ENCODE measurements at regions not wholly inside any gene's neighbourhood (a gene's known extent, or its start where the extent isn't known, plus 50 kb on each side); places are given as distances from the start of the nearest gene placed in this dataset.

GRCh38 chr2:6264198-6264597 lies 572.0 kb downstream of the SOX11 start:
- no peak for DNase-seq (ENCODE audit: low read depth, low spot score)

GRCh38 chr2:6281524-6281923 lies 584.2 kb downstream of the CMPK2 start:
- DNase-seq (ENCODE audit: low read depth, low spot score), result no peak

- no peak for DNase-seq (ENCODE audit: low read depth, low spot score)
Observed at GRCh38 chr2:6283259-6283658, 582.4 kb downstream of the CMPK2 start.

GRCh38 chr2:6287406-6287805 lies 578.3 kb downstream of the CMPK2 start:
- no peak for DNase-seq (ENCODE audit: low read depth, low spot score)

- DNase-seq (ENCODE audit: low read depth, low spot score), result no peak
Observed at GRCh38 chr2:6288791-6289190, 576.9 kb downstream of the CMPK2 start.

GRCh38 chr2:6290217-6291015 lies 575.3 kb downstream of the CMPK2 start:
- no peak for DNase-seq (ENCODE audit: low read depth, low spot score)

GRCh38 chr2:6294791-6295190 lies 570.9 kb downstream of the CMPK2 start:
- no peak for DNase-seq (ENCODE audit: low read depth, low spot score)

- DNase-seq (ENCODE audit: low read depth, low spot score), result no peak
Observed at GRCh38 chr2:6297238-6297637, 568.5 kb downstream of the CMPK2 start.

- peak; percentile 10 for DNase-seq (ENCODE audit: low read depth, low spot score)
Observed at GRCh38 chr2:6301426-6301825, 564.3 kb downstream of the CMPK2 start.

- no peak for DNase-seq (ENCODE audit: low read depth, low spot score)
Observed at GRCh38 chr2:6308986-6309385, 556.7 kb downstream of the CMPK2 start.

GRCh38 chr2:6309415-6310255 lies 556.1 kb downstream of the CMPK2 start:
- DNase-seq (ENCODE audit: low read depth, low spot score), result no peak

- no peak for DNase-seq (ENCODE audit: low read depth, low spot score)
Observed at GRCh38 chr2:6310256-6311215, 555.2 kb downstream of the CMPK2 start.

GRCh38 chr2:6312367-6312766 lies 553.3 kb downstream of the CMPK2 start:
- DNase-seq (ENCODE audit: low read depth, low spot score), result no peak

GRCh38 chr2:6314218-6314960 lies 551.3 kb downstream of the CMPK2 start:
- no peak for DNase-seq (ENCODE audit: low read depth, low spot score)

- no peak for DNase-seq (ENCODE audit: low read depth, low spot score)
Observed at GRCh38 chr2:6325616-6326015, 540.1 kb downstream of the CMPK2 start.

GRCh38 chr2:6326958-6327357 lies 538.7 kb downstream of the CMPK2 start:
- no peak for DNase-seq (ENCODE audit: low read depth, low spot score)

GRCh38 chr2:6336752-6337471 lies 528.8 kb downstream of the CMPK2 start:
- DNase-seq (ENCODE audit: low read depth, low spot score), result no peak

GRCh38 chr2:6337472-6337820 lies 528.3 kb downstream of the CMPK2 start:
- DNase-seq (ENCODE audit: low read depth, low spot score), result no peak

- no peak for DNase-seq (ENCODE audit: low read depth, low spot score)
Observed at GRCh38 chr2:6341588-6342129, 524.0 kb downstream of the CMPK2 start.

GRCh38 chr2:6342273-6342920 lies 523.3 kb downstream of the CMPK2 start:
- no peak for DNase-seq (ENCODE audit: low read depth, low spot score)

All from smooth muscle cell of the brain vasculature (primary cell).